Kidney epithelial cell (primary cell): ENCODE measurements at regions not wholly inside any gene's neighbourhood (a gene's known extent, or its start where the extent isn't known, plus 50 kb on each side); places are given as distances from the start of the nearest gene placed in this dataset.

Experiments
- DNase-seq: peaks from one replicate; pipeline ENCODE4 v3.0.0-alpha.2; 2010; ENCODE audit warnings: low read depth
- H3K27me3 ChIP-seq: 2 replicates; pipeline ENCODE4 v1.6.0; 2011; ENCODE audit warnings: low read length; ENCODE audit not compliant: control insufficient read depth, insufficient read depth
- H3K36me3 ChIP-seq: 2 replicates; pipeline ENCODE4 v1.5.1; 2011; ENCODE audit warnings: low read length; ENCODE audit not compliant: control insufficient read depth, insufficient read depth
- H3K4me3 ChIP-seq: 2 replicates; pipeline ENCODE4 v1.5.1; 2011; ENCODE audit warnings: low read depth, mild to moderate bottlenecking, control low read depth, low read length
- CTCF ChIP-seq: IDR thresholded peaks from 2 replicates; pipeline ENCODE4 v1.5.1; 2011; ENCODE audit warnings: mild to moderate bottlenecking, moderate library complexity, low read length, control low read depth, inconsistent platforms; ENCODE audit not compliant: insufficient read depth, poor library complexity, severe bottlenecking

- Histone ChIP-seq H3K4me3 (no peak overlapping the region), H3K36me3 (no peaks in the 10 kb centered on the region), H3K27me3 (no peaks in the 10 kb centered on the region)
- DNase-seq = peak; percentile 78
- TF ChIP-seq CTCF = no peak
Measured at GRCh38 chr16:86665319-86665675, 86.9 kb downstream of the FOXL1 start.

GRCh38 chr16:86665929-86666328 is 87.6 kb downstream of the FOXL1 start:
- H3K4me3 ChIP-seq = no peak overlapping the region
- no peak for TF ChIP-seq CTCF
- no peaks in the 10 kb centered on the region for H3K27me3 ChIP-seq
- DNase-seq = no peak
- no peaks in the 10 kb centered on the region for H3K36me3 ChIP-seq

GRCh38 chr16:86667035-86667434 is 88.7 kb downstream of the FOXL1 start:
- Histone ChIP-seq H3K4me3 (no peak overlapping the region), H3K27me3 (no peaks in the 10 kb centered on the region), H3K36me3 (no peaks in the 10 kb centered on the region)
- DNase-seq = no peak
- no peak for TF ChIP-seq CTCF

GRCh38 chr16:86668136-86668910 is 90.0 kb downstream of the FOXL1 start:
- no peak for TF ChIP-seq CTCF
- no peaks in the 10 kb centered on the region for H3K27me3 ChIP-seq
- H3K36me3 ChIP-seq = no peaks in the 10 kb centered on the region
- H3K4me3 ChIP-seq = no peak overlapping the region
- DNase-seq = no peak

- no peak for DNase-seq
- Histone ChIP-seq H3K36me3 (no peaks in the 10 kb centered on the region), H3K27me3 (no peaks in the 10 kb centered on the region), H3K4me3 (no peak overlapping the region)
- TF ChIP-seq CTCF = no peak
Measured at GRCh38 chr16:86669285-86669805, 91.0 kb downstream of the FOXL1 start.
